ENCODE measurements at regions not wholly inside any gene's neighbourhood (a gene's known extent, or its start where the extent isn't known, plus 50 kb on each side); places are given as distances from the start of the nearest gene placed in this dataset.
"Not testable (repeated sequence)": the region's sequence is repeated elsewhere in the genome, so short reads cannot be mapped to it uniquely, and the experiment has no call there.

GRCh38 chr9:105978826-105979225 lies 284.5 kb downstream of the TMEM38B start:
- DNase-seq = no peak

GRCh38 chr9:105979290-105979689 lies 284.9 kb downstream of the TMEM38B start:
- peak; percentile 38 for DNase-seq

- DNase-seq = no peak
Observed at GRCh38 chr9:105984714-105985113, 290.4 kb downstream of the TMEM38B start.

- no peak for DNase-seq
Observed at GRCh38 chr9:105993116-105993854, 298.9 kb downstream of the TMEM38B start.

- no peak for DNase-seq
Observed at GRCh38 chr9:105993921-105994715, 299.8 kb downstream of the TMEM38B start.

GRCh38 chr9:105994970-105995369 lies 300.6 kb downstream of the TMEM38B start:
- peak; percentile 24 for DNase-seq

- DNase-seq = no peak
Observed at GRCh38 chr9:106017198-106017740, 322.9 kb downstream of the TMEM38B start.

GRCh38 chr9:106019039-106019680 lies 324.8 kb downstream of the TMEM38B start:
- no peak for DNase-seq

- no peak for DNase-seq
Observed at GRCh38 chr9:106019702-106020101, 325.4 kb downstream of the TMEM38B start.

- DNase-seq = no peak
Observed at GRCh38 chr9:106020186-106020585, 325.8 kb downstream of the TMEM38B start.

GRCh38 chr9:106023455-106023854 lies 329.1 kb downstream of the TMEM38B start:
- DNase-seq = no peak

- DNase-seq = no peak
Observed at GRCh38 chr9:106025453-106025852, 331.1 kb downstream of the TMEM38B start.

GRCh38 chr9:106030146-106030545 lies 335.8 kb downstream of the TMEM38B start:
- not testable (repeated sequence) for DNase-seq

- DNase-seq = no peak
Observed at GRCh38 chr9:106032978-106033377, 338.6 kb downstream of the TMEM38B start.

- no peak for DNase-seq
Observed at GRCh38 chr9:106035806-106036205, 341.5 kb downstream of the TMEM38B start.

- no peak for DNase-seq
Observed at GRCh38 chr9:106038266-106039001, 344.1 kb downstream of the TMEM38B start.

GRCh38 chr9:106039151-106039935 lies 345.0 kb downstream of the TMEM38B start:
- DNase-seq = no peak

- not testable (repeated sequence) for DNase-seq
Observed at GRCh38 chr9:106041920-106042319, 347.6 kb downstream of the TMEM38B start.

GRCh38 chr9:106051545-106051944 lies 357.2 kb downstream of the TMEM38B start:
- no peak for DNase-seq

- no peak for DNase-seq
Observed at GRCh38 chr9:106052166-106052565, 357.8 kb downstream of the TMEM38B start.

GRCh38 chr9:106052735-106053134 lies 358.4 kb downstream of the TMEM38B start:
- DNase-seq = no peak

GRCh38 chr9:106056328-106056727 lies 362.0 kb downstream of the TMEM38B start:
- no peak for DNase-seq

Data from fibroblast of skin of right quadriceps (primary cell).